ENCODE measurements at regions not wholly inside any gene's neighbourhood (a gene's known extent, or its start where the extent isn't known, plus 50 kb on each side); places are given as distances from the start of the nearest gene placed in this dataset.

DNA sequence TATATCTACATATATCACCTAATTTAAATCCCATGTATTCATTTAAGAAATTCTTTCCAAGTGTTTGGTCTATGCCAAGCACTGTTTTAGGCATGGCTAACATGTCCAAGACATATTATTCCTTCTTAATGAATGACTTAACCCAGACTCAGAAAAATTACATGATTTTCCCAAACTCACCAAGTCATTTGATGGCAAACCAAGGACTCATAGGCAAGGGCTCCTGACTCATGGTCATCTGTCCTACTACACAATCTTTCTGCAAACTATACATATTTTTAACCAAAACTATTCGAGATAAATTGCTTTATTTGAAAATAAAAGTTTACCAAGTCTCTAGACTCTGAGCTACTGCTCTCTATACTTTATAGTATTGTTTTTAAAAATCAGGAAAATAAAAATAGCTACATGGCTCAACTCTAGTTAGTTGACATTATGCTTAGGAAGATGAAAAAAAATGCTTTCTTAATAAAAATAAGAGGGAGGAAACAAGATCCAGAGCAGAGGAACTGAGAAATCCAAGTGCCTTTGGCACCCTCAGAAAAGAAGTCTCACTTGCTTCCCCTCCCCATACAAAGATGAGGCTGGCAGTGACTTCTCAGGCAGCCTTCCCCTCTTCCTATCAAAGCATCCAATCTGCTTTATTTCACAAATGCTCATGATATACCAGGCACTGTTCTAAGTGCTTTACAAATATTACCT is 182.2 kb downstream of the RSL24D1 start:
- TF ChIP-seq, protein P1, sequence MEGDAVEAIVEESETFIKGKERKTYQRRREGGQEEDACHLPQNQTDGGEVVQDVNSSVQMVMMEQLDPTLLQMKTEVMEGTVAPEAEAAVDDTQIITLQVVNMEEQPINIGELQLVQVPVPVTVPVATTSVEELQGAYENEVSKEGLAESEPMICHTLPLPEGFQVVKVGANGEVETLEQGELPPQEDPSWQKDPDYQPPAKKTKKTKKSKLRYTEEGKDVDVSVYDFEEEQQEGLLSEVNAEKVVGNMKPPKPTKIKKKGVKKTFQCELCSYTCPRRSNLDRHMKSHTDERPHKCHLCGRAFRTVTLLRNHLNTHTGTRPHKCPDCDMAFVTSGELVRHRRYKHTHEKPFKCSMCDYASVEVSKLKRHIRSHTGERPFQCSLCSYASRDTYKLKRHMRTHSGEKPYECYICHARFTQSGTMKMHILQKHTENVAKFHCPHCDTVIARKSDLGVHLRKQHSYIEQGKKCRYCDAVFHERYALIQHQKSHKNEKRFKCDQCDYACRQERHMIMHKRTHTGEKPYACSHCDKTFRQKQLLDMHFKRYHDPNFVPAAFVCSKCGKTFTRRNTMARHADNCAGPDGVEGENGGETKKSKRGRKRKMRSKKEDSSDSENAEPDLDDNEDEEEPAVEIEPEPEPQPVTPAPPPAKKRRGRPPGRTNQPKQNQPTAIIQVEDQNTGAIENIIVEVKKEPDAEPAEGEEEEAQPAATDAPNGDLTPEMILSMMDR (conservative IDR thresholded peaks at IDR 0.05 in 1 of 2, IDR thresholded peaks at IDR 0.05 in 1 of 2; ENCODE audit: low read depth in 1 of 2, low read length in 2 of 2): no peak
- TF ChIP-seq EZH2 (IDR thresholded peaks at IDR 0.05; ENCODE audit: low read length, missing control alignments): no peak

Measured in fibroblast of lung (primary cell).